Uterus (tissue), 2 donors: ENCODE measurements at regions not wholly inside any gene's neighbourhood (a gene's known extent, or its start where the extent isn't known, plus 50 kb on each side); places are given as distances from the start of the nearest gene placed in this dataset.

ENCODE experiments used
- CTCF ChIP-seq, 4 experiments: fragments of 200-600 bp in 2 of 4; fragments of 450-650 bp in 2 of 4; sonication (generic) in 2 of 4; IDR thresholded peaks; one replicate each; pipeline ENCODE4 v1.5.1; 2016 to 2019; ENCODE audit warnings: antibody characterized with exemption in 4 of 4, mild to moderate bottlenecking in 2 of 4, moderate library complexity in 1 of 4
- POLR2A ChIP-seq, 2 donors: fragments of 450-650 bp; IDR thresholded peaks; one replicate each; pipeline ENCODE4 v1.6.1; 2016; ENCODE audit warnings: antibody characterized with exemption in 2 of 2, mild to moderate bottlenecking in 1 of 2, moderate library complexity in 1 of 2

- TF ChIP-seq CTCF (IDR thresholded peaks at IDR 0.05) (no peak), POLR2A (IDR thresholded peaks at IDR 0.05) (no peak)
These were observed 159.3 kb downstream of the EDN1 start for GRCh38 chr6:12449447-12449846.
